Stimulated activated naive B cell treated with anti-CD40 and anti-IgM and Interleukin-4, amounts not matched to agents 10 μg/mL and 1 μg/mL and 100 μg/mL, for 72 hours (primary cell): ENCODE measurements at regions not wholly inside any gene's neighbourhood (a gene's known extent, or its start where the extent isn't known, plus 50 kb on each side); places are given as distances from the start of the nearest gene placed in this dataset.

Experiments used
- ATAC-seq, 2 donors: fragments of 150-1000 bp; cut with Tn5 transposase; replicated peaks; 2 replicates each; pipeline ENCODE4 v1.10.0; 2021; ENCODE audit warnings: moderate library complexity in 1 of 2
- DNase-seq: peaks from one replicate; pipeline ENCODE4 v3.0.0; 2021
- H3K27ac Mint-ChIP-seq: one replicate; pipeline ENCODE4 v1.8.0; 2022; ENCODE audit warnings: mild to moderate bottlenecking, mixed read lengths
- H3K27me3 Mint-ChIP-seq, 2 donors: one replicate each; pipeline ENCODE4 v1.8.0; 2022; ENCODE audit warnings: mixed read lengths in 2 of 2
- H3K36me3 Mint-ChIP-seq, 2 donors: one replicate each; pipeline ENCODE4 v1.8.0; 2022; ENCODE audit warnings: mixed read lengths in 2 of 2, mild to moderate bottlenecking in 1 of 2
- H3K4me1 Mint-ChIP-seq, 2 donors: one replicate each; pipeline ENCODE4 v1.8.0; 2022; ENCODE audit warnings: mixed read lengths in 2 of 2, mild to moderate bottlenecking in 1 of 2
- H3K4me3 Mint-ChIP-seq, 2 donors: one replicate each; pipeline ENCODE4 v1.8.0; 2022; ENCODE audit warnings: mild to moderate bottlenecking in 2 of 2, mixed read lengths in 2 of 2, moderate library complexity in 1 of 2
- H3K9me3 Mint-ChIP-seq, 2 donors: one replicate each; pipeline ENCODE4 v1.8.0; 2022; ENCODE audit warnings: mixed read lengths in 2 of 2, mild to moderate bottlenecking in 1 of 2

DNA sequence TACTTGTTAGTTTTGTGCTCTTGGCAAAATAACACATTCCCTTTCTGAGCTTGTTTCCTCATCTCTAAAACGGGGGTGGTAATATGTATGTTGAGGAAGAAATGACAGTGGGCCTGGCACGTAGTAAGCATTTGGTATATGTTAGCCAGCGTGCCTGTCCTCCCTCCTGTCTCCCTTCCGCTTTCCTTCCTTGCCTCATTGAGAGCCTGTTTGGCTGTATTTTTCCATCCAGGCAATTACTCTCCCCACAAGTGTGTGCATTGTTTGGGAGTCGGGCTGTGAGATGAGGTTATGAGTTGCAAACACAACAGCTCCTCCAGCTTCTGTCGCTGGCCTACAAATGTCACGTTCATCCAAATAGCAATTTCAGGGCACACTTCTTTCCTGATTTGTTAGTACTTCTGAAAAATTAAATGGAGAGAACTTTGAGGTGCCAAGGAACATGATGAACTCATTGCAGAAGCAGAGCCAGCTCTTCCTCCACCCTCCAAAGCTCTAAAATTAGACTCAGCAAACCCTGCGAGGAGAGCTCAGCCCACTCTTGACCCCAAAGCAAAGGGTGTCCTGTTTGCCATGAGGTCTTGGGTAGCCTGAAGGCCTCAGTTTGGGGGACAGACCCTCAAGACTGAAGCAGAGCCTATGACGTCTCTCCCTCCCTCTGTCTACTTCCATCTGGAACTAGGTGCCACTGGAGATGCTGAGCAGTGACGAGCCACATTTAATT lies 50.7 kb upstream of the TOX2 start:
- Mint-ChIP-seq H3K4me3 (no peak overlapping the region), H3K4me1 (peaks cover 0 to 3% of the 10 kb centered on the region in 2 donors), H3K36me3 (no peaks in the 10 kb centered on the region), H3K27ac (no peak overlapping the region), H3K27me3 (peaks cover 23 to 36% of the 10 kb centered on the region in 2 donors), H3K9me3 (no peaks in the 10 kb centered on the region)
- ATAC-seq, result no peak
- DNase-seq, result no peak

GRCh38 chr20:43863330-43863729 lies 51.3 kb upstream of the TOX2 start:
- peaks cover 23 to 40% of the 10 kb centered on the region in 2 donors for H3K27me3 Mint-ChIP-seq
- no peak for ATAC-seq

GRCh38 chr20:43862438-43862837 lies 52.2 kb upstream of the TOX2 start:
- H3K4me1 Mint-ChIP-seq, result no peaks in the 10 kb centered on the region
- ATAC-seq (no peak), DNase-seq (no peak)
- H3K27me3 Mint-ChIP-seq, result peaks cover 23 to 40% of the 10 kb centered on the region in 2 donors
- H3K4me3 Mint-ChIP-seq, result no peak overlapping the region
- no peak overlapping the region for H3K27ac Mint-ChIP-seq
- H3K9me3 Mint-ChIP-seq, result no peaks in the 10 kb centered on the region
- no peaks in the 10 kb centered on the region for H3K36me3 Mint-ChIP-seq

More at GRCh38 chr20:43863330-43863729, 51.3 kb upstream of the TOX2 start:
- H3K9me3 Mint-ChIP-seq, result no peaks in the 10 kb centered on the region
- no peak for DNase-seq
- no peak overlapping the region for H3K4me3 Mint-ChIP-seq
- H3K27ac Mint-ChIP-seq, result no peak overlapping the region
- H3K36me3 Mint-ChIP-seq, result no peaks in the 10 kb centered on the region
- peaks cover 0 to 2% of the 10 kb centered on the region in 2 donors for H3K4me1 Mint-ChIP-seq

GRCh38 chr20:43859994-43860393 lies 54.7 kb upstream of the TOX2 start:
- H3K27me3 Mint-ChIP-seq, result peaks cover 29 to 48% of the 10 kb centered on the region in 2 donors
- no peaks in the 10 kb centered on the region for H3K36me3 Mint-ChIP-seq
- ATAC-seq (no peak), DNase-seq (no peak)
- no peak overlapping the region for H3K4me3 Mint-ChIP-seq
- H3K9me3 Mint-ChIP-seq, result peaks cover 5% of the 10 kb centered on the region in 2 donors
- no peaks in the 10 kb centered on the region for H3K4me1 Mint-ChIP-seq
- no peak overlapping the region for H3K27ac Mint-ChIP-seq

GRCh38 chr20:43857932-43858331 lies 56.7 kb upstream of the TOX2 start:
- Mint-ChIP-seq H3K9me3 (peaks cover 5% of the 10 kb centered on the region in 2 donors), H3K27ac (no peak overlapping the region), H3K4me3 (no peak overlapping the region), H3K27me3 (peaks cover 17 to 35% of the 10 kb centered on the region in 2 donors), H3K36me3 (no peaks in the 10 kb centered on the region), H3K4me1 (no peaks in the 10 kb centered on the region)
- no peak for ATAC-seq
- DNase-seq, result no peak

GRCh38 chr20:43857127-43857526 lies 57.5 kb upstream of the TOX2 start:
- peaks cover 5% of the 10 kb centered on the region in 2 donors for H3K9me3 Mint-ChIP-seq
- H3K36me3 Mint-ChIP-seq, result no peaks in the 10 kb centered on the region
- no peak overlapping the region for H3K4me3 Mint-ChIP-seq
- H3K4me1 Mint-ChIP-seq, result no peaks in the 10 kb centered on the region
- peaks cover 13 to 28% of the 10 kb centered on the region in 2 donors for H3K27me3 Mint-ChIP-seq
- no peak overlapping the region for H3K27ac Mint-ChIP-seq
- no peak for ATAC-seq
- DNase-seq, result no peak

DNA sequence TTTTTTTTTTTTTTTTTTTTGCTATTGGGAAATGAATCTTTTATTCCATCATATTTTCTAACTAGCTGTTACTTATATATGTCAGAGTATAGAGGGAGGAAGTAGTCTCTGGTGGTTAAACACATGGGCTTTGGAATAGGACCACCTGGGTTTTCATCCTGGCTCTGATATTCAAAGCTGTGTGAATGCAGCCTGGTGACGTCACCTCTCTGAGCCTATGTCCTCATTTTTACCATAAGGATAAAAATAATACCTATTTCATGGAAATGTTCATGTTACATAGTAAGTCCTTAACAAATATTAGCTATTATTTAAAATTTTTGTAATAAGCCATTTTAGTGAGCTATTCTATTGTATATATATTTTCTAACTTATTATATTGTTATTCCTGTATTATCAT lies 58.8 kb upstream of the TOX2 start:
- no peaks in the 10 kb centered on the region for H3K36me3 Mint-ChIP-seq
- ATAC-seq (no peak), DNase-seq (no peak)
- H3K9me3 Mint-ChIP-seq, result peaks cover 5% of the 10 kb centered on the region in 2 donors
- H3K27me3 Mint-ChIP-seq, result peaks cover 10 to 19% of the 10 kb centered on the region in 2 donors
- H3K4me3 Mint-ChIP-seq, result no peak overlapping the region
- H3K4me1 Mint-ChIP-seq, result no peaks in the 10 kb centered on the region
- H3K27ac Mint-ChIP-seq, result no peak overlapping the region

DNA sequence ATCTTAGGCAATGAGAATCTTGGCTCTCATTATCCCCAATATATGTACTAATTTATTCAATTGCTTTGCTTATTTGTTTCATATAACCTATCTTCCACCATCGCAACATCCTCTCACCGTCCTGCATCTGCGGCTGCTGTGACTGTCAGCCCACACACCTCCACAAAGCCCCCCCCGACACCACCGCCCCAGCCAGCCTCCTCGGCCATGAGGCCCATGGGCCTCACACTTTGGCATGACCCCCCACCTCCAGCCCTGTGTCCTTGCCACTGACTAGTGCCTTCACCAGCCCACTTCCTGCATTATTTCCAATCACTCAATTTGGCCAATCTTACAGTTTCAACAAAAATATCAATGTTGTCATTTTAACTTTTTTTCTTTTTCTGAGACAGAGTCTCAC lies 60.7 kb upstream of the TOX2 start:
- DNase-seq, result no peak
- no peak for ATAC-seq
- H3K27ac Mint-ChIP-seq, result no peak overlapping the region
- H3K27me3 Mint-ChIP-seq, result peaks cover 6 to 12% of the 10 kb centered on the region in 2 donors
- H3K9me3 Mint-ChIP-seq, result peaks cover 5% of the 10 kb centered on the region in 2 donors
- no peaks in the 10 kb centered on the region for H3K36me3 Mint-ChIP-seq
- H3K4me1 Mint-ChIP-seq, result no peaks in the 10 kb centered on the region
- H3K4me3 Mint-ChIP-seq, result no peak overlapping the region

- ATAC-seq, result no peak
- Mint-ChIP-seq H3K4me1 (no peaks in the 10 kb centered on the region), H3K27me3 (peaks cover 6 to 8% of the 10 kb centered on the region in 2 donors), H3K9me3 (peaks cover 5% of the 10 kb centered on the region in 2 donors), H3K4me3 (no peak overlapping the region), H3K27ac (no peak overlapping the region), H3K36me3 (no peaks in the 10 kb centered on the region)
- DNase-seq, result no peak
These were observed 61.4 kb upstream of the TOX2 start for GRCh38 chr20:43853174-43853803.

DNA sequence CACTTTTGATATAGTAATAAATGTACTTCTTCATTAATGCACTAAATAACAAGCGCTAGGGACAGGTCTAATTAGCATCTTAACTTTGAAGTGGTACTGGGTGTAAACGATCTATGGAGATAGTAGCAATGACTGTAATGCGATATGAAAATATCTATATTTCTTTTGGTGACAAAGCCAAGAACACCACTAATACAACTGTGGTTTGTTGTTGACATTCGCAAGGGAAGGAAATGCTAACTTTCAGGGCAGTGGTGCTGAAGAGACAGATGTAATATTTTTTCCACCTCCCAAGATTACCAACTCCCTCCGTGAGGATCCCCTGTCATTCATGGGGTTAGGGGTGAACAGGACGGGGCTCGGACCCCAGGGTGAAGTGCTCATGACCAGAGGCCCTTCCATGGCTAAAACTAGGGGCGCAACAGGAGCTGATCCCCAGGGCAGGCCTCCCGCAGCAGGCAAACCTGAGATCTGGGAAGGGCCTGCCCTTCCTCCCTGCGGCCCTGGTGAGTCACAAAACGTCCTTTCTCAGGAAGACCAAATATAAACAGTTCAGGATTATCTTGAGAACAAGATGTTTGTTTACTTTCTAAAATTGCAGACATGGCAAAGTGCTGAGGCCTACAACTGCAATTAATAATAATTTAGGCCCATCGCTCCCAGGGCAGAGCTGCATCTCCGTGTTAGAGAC lies 65.0 kb upstream of the TOX2 start:
- H3K4me1 Mint-ChIP-seq, result no peaks in the 10 kb centered on the region
- H3K27ac Mint-ChIP-seq, result no peak overlapping the region
- H3K36me3 Mint-ChIP-seq, result no peaks in the 10 kb centered on the region
- H3K27me3 Mint-ChIP-seq, result peaks cover 0 to 4% of the 10 kb centered on the region in 2 donors
- ATAC-seq (no peak), DNase-seq (no peak)
- no peaks in the 10 kb centered on the region for H3K9me3 Mint-ChIP-seq
- no peak overlapping the region for H3K4me3 Mint-ChIP-seq

DNA sequence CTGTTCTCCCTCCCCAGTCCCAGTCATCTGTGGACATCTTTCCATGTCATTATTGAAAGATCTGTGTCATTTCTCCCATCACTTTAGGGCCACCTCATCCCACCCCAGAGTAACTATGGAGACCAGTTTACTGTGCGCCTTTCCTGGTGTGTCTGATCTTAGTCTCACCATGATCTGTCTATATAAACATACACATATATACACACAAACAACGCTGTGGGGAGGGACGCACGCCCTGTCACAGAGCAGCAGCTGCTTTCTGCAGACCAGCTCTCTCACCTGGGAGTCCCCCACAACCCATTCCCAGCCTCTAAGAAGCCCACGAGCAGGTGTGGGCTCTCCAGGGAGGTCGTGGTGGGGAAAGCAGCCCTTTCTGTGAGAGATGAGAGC lies 68.1 kb upstream of the TOX2 start:
- no peak for ATAC-seq

DNA sequence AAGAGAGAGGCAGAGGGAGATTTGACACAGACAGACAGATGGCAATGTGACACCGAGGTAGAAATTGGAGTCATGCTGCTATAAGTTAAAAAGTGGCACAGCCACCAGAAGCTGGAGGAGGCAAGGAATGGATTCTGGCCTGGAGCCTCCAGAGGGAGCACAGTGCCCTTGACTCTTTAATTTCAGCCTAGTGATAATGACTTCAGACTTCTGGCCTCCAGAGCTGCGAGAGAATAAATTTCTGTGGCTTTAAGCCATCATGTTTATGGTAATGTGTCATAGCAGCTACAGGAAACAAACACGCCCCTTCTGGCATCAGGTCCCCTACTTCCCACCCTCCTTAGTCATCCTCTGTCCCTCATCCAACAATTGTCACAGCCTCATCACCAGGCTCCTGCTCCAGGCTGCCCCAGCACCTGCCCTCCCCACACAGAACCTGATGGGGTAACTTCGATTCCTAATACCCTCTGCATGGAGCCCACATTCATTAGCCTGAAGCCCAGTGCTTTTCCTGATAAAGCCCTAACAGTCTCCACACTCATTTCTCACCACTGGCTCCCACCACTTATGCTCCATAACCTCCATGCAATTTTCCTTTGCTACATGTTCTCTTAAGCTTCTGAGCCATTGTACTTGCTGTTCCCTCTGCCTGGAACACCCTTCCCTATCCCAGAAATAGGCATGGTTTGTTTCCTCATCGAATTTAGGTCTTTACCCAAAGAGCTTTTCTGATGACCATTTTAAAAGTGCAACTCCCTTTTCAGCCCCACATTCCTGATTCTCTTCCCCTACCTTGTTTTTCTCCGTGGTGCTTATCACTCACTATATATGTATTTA lies 69.7 kb upstream of the TOX2 start:
- H3K4me3 Mint-ChIP-seq, result no peak overlapping the region
- no peak for DNase-seq

More for the DNA sequence above, 68.1 kb upstream of the TOX2 start:
- Mint-ChIP-seq H3K27ac (no peak overlapping the region), H3K4me3 (no peak overlapping the region), H3K36me3 (no peaks in the 10 kb centered on the region), H3K4me1 (no peaks in the 10 kb centered on the region), H3K27me3 (peaks cover 0 to 4% of the 10 kb centered on the region in 2 donors), H3K9me3 (no peaks in the 10 kb centered on the region)
- no peak for DNase-seq

GRCh38 chr20:43843965-43844660 lies 70.5 kb upstream of the TOX2 start:
- Mint-ChIP-seq H3K4me3 (no peak overlapping the region), H3K36me3 (no peaks in the 10 kb centered on the region), H3K27me3 (peaks cover 0 to 4% of the 10 kb centered on the region in 2 donors), H3K9me3 (no peaks in the 10 kb centered on the region), H3K4me1 (peaks cover 7 to 14% of the 10 kb centered on the region in 2 donors), H3K27ac (no peak overlapping the region)
- no peak for DNase-seq
- no peak for ATAC-seq

More for the DNA sequence above, 69.7 kb upstream of the TOX2 start:
- H3K36me3 Mint-ChIP-seq, result no peaks in the 10 kb centered on the region
- ATAC-seq, result no peak
- peaks cover 0 to 4% of the 10 kb centered on the region in 2 donors for H3K27me3 Mint-ChIP-seq
- H3K27ac Mint-ChIP-seq, result no peak overlapping the region
- peaks cover 4 to 9% of the 10 kb centered on the region in 2 donors for H3K4me1 Mint-ChIP-seq
- H3K9me3 Mint-ChIP-seq, result no peaks in the 10 kb centered on the region
